ENCODE measurements at regions not wholly inside any gene's neighbourhood (a gene's known extent, or its start where the extent isn't known, plus 50 kb on each side); places are given as distances from the start of the nearest gene placed in this dataset.

DNA sequence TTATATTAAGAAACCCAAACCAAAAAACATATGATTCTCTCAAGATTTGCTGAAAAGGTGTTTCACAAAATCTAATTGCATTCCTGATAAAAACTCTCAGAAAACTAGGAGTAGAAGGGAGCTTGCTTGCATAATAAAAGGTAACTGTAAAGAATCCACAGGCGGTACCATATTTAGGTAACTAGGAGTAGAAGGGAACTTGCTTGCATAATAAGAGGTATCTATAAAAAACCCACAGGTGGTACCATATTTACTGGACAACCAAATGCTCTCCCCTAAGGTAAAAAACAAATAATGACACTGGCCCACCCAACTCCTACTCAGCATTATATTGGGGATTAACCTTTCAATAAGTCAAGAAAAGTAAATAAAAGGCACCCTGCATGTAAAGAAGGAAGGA lies 57.5 kb upstream of the FCN1 start:
- no peak overlapping the region for H3K4me3 ChIP-seq (ENCODE audit: low read depth, low read length)
- H3K27ac ChIP-seq (ENCODE audit: extremely low read depth, low read depth, low read length): no peak overlapping the region
- no peaks in the 10 kb centered on the region for H3K36me3 ChIP-seq (ENCODE audit: control insufficient read depth in 2 of 2, insufficient read depth in 1 of 2, low read length in 2 of 2)
- TF ChIP-seq ZIC2 (tag by site-specific recombination; IDR thresholded peaks at IDR 0.05) (peak; percentile 69), ZNF121 (tag by site-specific recombination; IDR thresholded peaks at IDR 0.05) (no peak), SCRT2 (tag by site-specific recombination; IDR thresholded peaks at IDR 0.05) (peak; percentile 42; the same call in 1 of the 2 replicates), ZBTB21 (tag by site-specific recombination; IDR thresholded peaks at IDR 0.05) (no peak), ZFP3 (tag by site-specific recombination; IDR thresholded peaks at IDR 0.05; ENCODE audit: low read depth) (no peak), ZNF426 (tag by site-specific recombination; IDR thresholded peaks at IDR 0.05) (no peak), RBAK (tag by site-specific recombination; IDR thresholded peaks at IDR 0.05) (no peak), ZBTB7A (tag by site-specific recombination; IDR thresholded peaks at IDR 0.05; ENCODE audit: low read depth) (no peak), ZNF660 (tag by site-specific recombination; IDR thresholded peaks at IDR 0.05) (no peak), ZNF423 (tag by site-specific recombination; IDR thresholded peaks at IDR 0.05) (0 out of 2 replicates have a peak, but pooled peaks have one; percentile 19), MYNN (tag by site-specific recombination; IDR thresholded peaks at IDR 0.05; ENCODE audit: borderline replicate concordance) (no peak), ZNF292 (tag by site-specific recombination; IDR thresholded peaks at IDR 0.05; ENCODE audit: borderline replicate concordance, low read depth) (no peak), SCRT1 (tag by site-specific recombination; IDR thresholded peaks at IDR 0.05; ENCODE audit: borderline replicate concordance) (peak; percentile 84), ZNF266 (tag by site-specific recombination; IDR thresholded peaks at IDR 0.05; ENCODE audit: low read depth) (no peak), ZNF747 (tag by site-specific recombination; IDR thresholded peaks at IDR 0.05) (no peak)
- TF ChIP-seq, protein P1, sequence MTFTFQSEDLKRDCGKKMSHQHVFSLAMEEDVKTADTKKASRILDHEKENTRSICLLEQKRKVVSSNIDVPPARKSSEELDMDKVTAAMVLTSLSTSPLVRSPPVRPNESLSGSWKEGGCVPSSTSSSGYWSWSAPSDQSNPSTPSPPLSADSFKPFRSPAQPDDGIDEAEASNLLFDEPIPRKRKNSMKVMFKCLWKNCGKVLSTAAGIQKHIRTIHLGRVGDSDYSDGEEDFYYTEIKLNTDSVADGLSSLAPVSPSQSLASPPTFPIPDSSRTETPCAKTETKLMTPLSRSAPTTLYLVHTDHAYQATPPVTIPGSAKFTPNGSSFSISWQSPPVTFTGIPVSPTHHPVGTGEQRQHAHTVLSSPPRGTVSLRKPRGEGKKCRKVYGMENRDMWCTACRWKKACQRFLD (tag by site-specific recombination; IDR thresholded peaks at IDR 0.05): no peak
- TF ChIP-seq, protein P2, sequence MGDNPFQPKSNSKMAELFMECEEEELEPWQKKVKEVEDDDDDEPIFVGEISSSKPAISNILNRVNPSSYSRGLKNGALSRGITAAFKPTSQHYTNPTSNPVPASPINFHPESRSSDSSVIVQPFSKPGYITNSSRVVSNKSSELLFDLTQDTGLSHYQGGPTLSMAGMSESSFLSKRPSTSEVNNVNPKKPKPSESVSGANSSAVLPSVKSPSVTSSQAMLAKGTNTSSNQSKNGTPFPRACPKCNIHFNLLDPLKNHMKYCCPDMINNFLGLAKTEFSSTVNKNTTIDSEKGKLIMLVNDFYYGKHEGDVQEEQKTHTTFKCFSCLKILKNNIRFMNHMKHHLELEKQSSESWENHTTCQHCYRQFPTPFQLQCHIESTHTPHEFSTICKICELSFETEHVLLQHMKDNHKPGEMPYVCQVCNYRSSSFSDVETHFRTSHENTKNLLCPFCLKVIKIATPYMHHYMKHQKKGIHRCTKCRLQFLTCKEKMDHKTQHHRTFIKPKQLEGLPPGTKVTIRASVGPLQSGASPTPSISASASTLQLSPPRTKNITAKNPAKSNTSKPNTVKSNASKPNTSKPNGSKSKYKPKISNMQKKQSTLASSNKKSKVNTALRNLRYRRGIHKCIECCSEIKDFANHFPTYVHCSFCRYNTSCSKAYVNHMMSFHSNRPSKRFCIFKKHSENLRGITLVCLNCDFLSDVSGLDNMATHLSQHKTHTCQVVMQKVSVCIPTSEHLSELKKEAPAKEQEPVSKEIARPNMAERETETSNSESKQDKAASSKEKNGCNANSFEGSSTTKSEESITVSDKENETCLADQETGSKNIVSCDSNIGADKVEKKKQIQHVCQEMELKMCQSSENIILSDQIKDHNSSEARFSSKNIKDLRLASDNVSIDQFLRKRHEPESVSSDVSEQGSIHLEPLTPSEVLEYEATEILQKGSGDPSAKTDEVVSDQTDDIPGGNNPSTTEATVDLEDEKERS (tag by site-specific recombination; IDR thresholded peaks at IDR 0.05): no peak
- CTCF ChIA-PET: interaction anchor here (0.7 to 0.8 kb wide), 2 partner anchors 14 to 27 kb away, joined by 3 read pairs; no protein-coding TSS in a partner anchor
- no peaks in the 10 kb centered on the region for H3K9me3 ChIP-seq (ENCODE audit: control insufficient read depth, insufficient read depth, low read depth, low read length)
- H3K4me1 ChIP-seq (ENCODE audit: control insufficient read depth, insufficient read depth, low read length): no peaks in the 10 kb centered on the region
- POLR2A ChIA-PET: no interaction called here

DNA sequence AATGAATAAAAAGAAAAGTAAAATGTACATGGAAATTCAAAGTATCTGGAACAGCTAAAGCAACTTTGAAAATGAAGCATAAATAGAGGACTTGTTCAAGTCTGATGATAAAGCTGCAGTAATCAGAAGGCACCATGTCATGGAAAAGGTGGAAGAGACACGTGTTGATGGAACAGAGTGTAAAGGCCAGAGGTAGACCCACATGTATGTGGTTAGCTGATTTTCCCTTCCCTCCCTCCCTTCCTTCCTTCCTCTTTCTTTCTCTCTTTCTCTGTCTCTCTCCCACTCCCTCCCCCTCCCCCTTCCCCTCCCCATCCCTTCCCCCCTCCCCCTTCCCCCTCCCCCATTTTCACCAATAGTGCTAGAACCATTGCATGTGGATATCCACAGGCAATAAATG lies 58.7 kb upstream of the FCN1 start:
- Histone ChIP-seq H3K36me3 (ENCODE audit: control insufficient read depth in 2 of 2, insufficient read depth in 1 of 2, low read length in 2 of 2) (no peaks in the 10 kb centered on the region), H3K9me3 (ENCODE audit: control insufficient read depth, insufficient read depth, low read depth, low read length) (no peaks in the 10 kb centered on the region), H3K4me1 (ENCODE audit: control insufficient read depth, insufficient read depth, low read length) (no peaks in the 10 kb centered on the region), H3K27ac (ENCODE audit: extremely low read depth, low read depth, low read length) (no peak overlapping the region), H3K4me3 (ENCODE audit: low read depth, low read length) (no peak overlapping the region)
- POLR2A ChIA-PET: no interaction called here
- TF ChIP-seq ZNF274 (IDR thresholded peaks at IDR 0.05; ENCODE audit: low read length) (no peak), ZNF274 (tag by site-specific recombination; IDR thresholded peaks at IDR 0.05; ENCODE audit: borderline replicate concordance) (no peak), ZNF114 (tag by site-specific recombination; IDR thresholded peaks at IDR 0.05) (no peak), ZNF19 (tag by site-specific recombination; IDR thresholded peaks at IDR 0.05; ENCODE audit: low read depth) (no peak)
- CTCF ChIA-PET: interaction anchor here (1.0 kb wide), 1 partner anchor 77 kb away, joined by 3 read pairs; no protein-coding TSS in a partner anchor

All from HEK293 (cell line).